Panc1 (cell line): ENCODE measurements at regions not wholly inside any gene's neighbourhood (a gene's known extent, or its start where the extent isn't known, plus 50 kb on each side); places are given as distances from the start of the nearest gene placed in this dataset.

ENCODE experiments used
- ATAC-seq: fragments of 200-7000 bp; cut with Tn5 transposase; 2 replicates; pipeline ENCODE4 v1.9.1; 2020; ENCODE audit warnings: mild to moderate bottlenecking, moderate library complexity
- BruUV-seq: library from RNA; stranded (reverse); fragments of 400-500 nt; replicated peaks from 2 replicates; lab custom pipeline; 2021; lab: Mats Ljungman, UMichigan
- CTCF ChIA-PET: fragments of 300-600 bp; sonication (Branson Sonifier 250); formaldehyde crosslinking; loops from one replicate; lab custom pipeline; 2022; ENCODE audit warnings: antibody characterized with exemption; lab: Charles Lee
- POLR2A ChIA-PET: fragments of 300-600 bp; sonication (Branson Sonifier 250); formaldehyde crosslinking; loops from one replicate; lab custom pipeline; 2022; ENCODE audit warnings: antibody characterized with exemption; lab: Charles Lee
- DNase-seq: peaks from one replicate; pipeline ENCODE4 v3.0.0-alpha.2; 2010; ENCODE audit warnings: low read depth, low spot score
- H3K27ac ChIP-seq: 2 replicates; pipeline ENCODE4 v1.5.1; 2011; ENCODE audit warnings: mild to moderate bottlenecking, low read length, inconsistent platforms
- H3K27me3 ChIP-seq: fragments of 200-500 bp; sonication (Bioruptor generic); 2 replicates; pipeline ENCODE4 v1.6.0; 2014; ENCODE audit warnings: low read length, inconsistent platforms; ENCODE audit not compliant: control insufficient read depth, insufficient read depth
- H3K36me3 ChIP-seq: fragments of 200-500 bp; sonication (Bioruptor generic); 2 replicates; pipeline ENCODE4 v1.5.1; 2014; ENCODE audit warnings: inconsistent platforms, mild to moderate bottlenecking, low read length, moderate library complexity; ENCODE audit not compliant: control insufficient read depth, insufficient read depth
- H3K4me1 ChIP-seq: 2 replicates; pipeline ENCODE4 v1.5.1; 2011; ENCODE audit warnings: inconsistent platforms, mild to moderate bottlenecking, low read length, moderate library complexity; ENCODE audit not compliant: control insufficient read depth, insufficient read depth
- H3K4me3 ChIP-seq, 2 experiments: 2 replicates each; pipeline ENCODE4 v1.5.1; 2011 to 2012; ENCODE audit warnings: low read depth in 2 of 2, low read length in 2 of 2, mild to moderate bottlenecking in 2 of 2, inconsistent platforms in 1 of 2, moderate library complexity in 1 of 2
- H3K9me3 ChIP-seq: fragments of 200-500 bp; sonication (Bioruptor generic); 2 replicates; pipeline ENCODE4 v1.5.1; 2014; ENCODE audit warnings: low read depth, mild to moderate bottlenecking, inconsistent platforms, low read length, moderate library complexity; ENCODE audit not compliant: control insufficient read depth, insufficient read depth
- POLR2AphosphoS5 ChIP-seq: IDR thresholded peaks from 2 replicates; pipeline ENCODE4 v1.6.1; 2012; ENCODE audit warnings: mild to moderate bottlenecking, low read depth, low read length, moderate library complexity
- REST ChIP-seq, 2 experiments: IDR thresholded peaks; 2 replicates each; pipeline ENCODE4 v1.6.1; 2011 to 2012; ENCODE audit warnings: low read depth in 2 of 2, control low read depth in 1 of 2, low read length in 1 of 2, mild to moderate bottlenecking in 1 of 2, moderate library complexity in 1 of 2; ENCODE audit not compliant: insufficient read depth in 1 of 2
- SIN3A ChIP-seq: IDR thresholded peaks from 2 replicates; pipeline ENCODE4 v1.6.1; 2012; ENCODE audit warnings: low read depth, mild to moderate bottlenecking, low read length, moderate library complexity, borderline replicate concordance; ENCODE audit not compliant: insufficient read depth
- TCF7L2 ChIP-seq: IDR thresholded peaks from 2 replicates; pipeline ENCODE4 v1.6.1; 2011; ENCODE audit warnings: mild to moderate bottlenecking, low read depth, low read length, inconsistent platforms
- in situ Hi-C: cut with HindIII; loops from 2 replicates; pipeline ENCODE4 v1.10.0; 2016; ENCODE audit warnings: low sequenced_read_pairs, low pct_unique_long_range_greater_than_20kb
- intact Hi-C: fragments of 100-400 bp; cut with micrococcal nuclease; formaldehyde crosslinking; loops from one replicate; pipeline ENCODE4 v1.10.0; 2022; ENCODE audit not compliant: unreplicated experiment
- TF ChIP-seq, protein P1 (sequence below): fragments of 450-650 bp; IDR thresholded peaks from 2 replicates; pipeline ENCODE4 v1.5.1; 2017; ENCODE audit warnings: mild to moderate bottlenecking

DNA sequence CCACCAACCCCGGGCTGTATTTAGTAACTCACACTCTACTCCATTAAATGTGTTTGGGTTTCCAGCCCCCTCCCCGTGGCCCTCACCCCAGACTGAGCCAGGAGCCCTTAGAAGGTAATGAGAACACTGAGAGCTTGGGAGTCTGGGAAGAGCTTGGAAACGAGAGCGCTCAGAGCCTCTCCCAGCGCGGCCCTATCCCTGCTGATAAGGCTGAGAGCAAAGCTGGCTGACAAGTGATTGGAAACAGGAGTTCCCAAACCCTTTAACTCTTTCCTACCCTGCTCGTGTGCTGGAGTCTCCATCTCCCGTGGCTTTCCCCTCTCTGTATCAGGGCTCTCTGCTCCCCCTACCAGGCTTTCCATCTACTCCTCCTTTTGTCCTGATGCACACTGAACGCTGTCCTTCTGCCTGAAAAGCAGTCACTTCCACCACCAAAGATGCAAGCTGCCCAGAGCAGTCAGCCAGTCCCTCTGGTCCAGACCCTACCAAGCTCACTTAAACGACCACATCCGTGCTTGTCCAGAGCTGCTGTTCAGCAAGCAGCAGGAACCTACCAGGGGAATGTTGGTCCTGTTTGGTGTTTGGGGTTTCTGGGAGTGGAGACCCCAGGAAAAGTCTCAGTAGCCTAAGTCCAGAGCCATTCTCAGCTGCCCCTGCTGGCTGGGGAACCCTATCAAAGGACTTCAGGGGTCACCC, 100.0 kb upstream of the PKDCC start:
- H3K27me3 ChIP-seq: no peaks in the 10 kb centered on the region; the same call in 1 of the 2 replicates
- H3K4me3 ChIP-seq: no peak overlapping the region
- DNase-seq (no peak), ATAC-seq (no peak)
- TF ChIP-seq POLR2AphosphoS5 (no peak), REST (IDR thresholded peaks at IDR 0.05; ENCODE audit: insufficient read depth in 1 of 2, low read depth in 2 of 2, low read length in 1 of 2) (no peak), TCF7L2 (no peak), SIN3A (no peak)
- TF ChIP-seq, protein P1, sequence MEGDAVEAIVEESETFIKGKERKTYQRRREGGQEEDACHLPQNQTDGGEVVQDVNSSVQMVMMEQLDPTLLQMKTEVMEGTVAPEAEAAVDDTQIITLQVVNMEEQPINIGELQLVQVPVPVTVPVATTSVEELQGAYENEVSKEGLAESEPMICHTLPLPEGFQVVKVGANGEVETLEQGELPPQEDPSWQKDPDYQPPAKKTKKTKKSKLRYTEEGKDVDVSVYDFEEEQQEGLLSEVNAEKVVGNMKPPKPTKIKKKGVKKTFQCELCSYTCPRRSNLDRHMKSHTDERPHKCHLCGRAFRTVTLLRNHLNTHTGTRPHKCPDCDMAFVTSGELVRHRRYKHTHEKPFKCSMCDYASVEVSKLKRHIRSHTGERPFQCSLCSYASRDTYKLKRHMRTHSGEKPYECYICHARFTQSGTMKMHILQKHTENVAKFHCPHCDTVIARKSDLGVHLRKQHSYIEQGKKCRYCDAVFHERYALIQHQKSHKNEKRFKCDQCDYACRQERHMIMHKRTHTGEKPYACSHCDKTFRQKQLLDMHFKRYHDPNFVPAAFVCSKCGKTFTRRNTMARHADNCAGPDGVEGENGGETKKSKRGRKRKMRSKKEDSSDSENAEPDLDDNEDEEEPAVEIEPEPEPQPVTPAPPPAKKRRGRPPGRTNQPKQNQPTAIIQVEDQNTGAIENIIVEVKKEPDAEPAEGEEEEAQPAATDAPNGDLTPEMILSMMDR: no peak
- no peaks in the 10 kb centered on the region for H3K36me3 ChIP-seq
- ChIA-PET CTCF (no interaction called here), POLR2A (no interaction called here)
- no peak overlapping the region for H3K27ac ChIP-seq
- intact Hi-C loops (no loop called here), in situ Hi-C loops (no loop called here)
- no peaks in the 10 kb centered on the region for H3K4me1 ChIP-seq
- no peaks in the 10 kb centered on the region for H3K9me3 ChIP-seq
- BruUV-seq: no TSS peak

DNA sequence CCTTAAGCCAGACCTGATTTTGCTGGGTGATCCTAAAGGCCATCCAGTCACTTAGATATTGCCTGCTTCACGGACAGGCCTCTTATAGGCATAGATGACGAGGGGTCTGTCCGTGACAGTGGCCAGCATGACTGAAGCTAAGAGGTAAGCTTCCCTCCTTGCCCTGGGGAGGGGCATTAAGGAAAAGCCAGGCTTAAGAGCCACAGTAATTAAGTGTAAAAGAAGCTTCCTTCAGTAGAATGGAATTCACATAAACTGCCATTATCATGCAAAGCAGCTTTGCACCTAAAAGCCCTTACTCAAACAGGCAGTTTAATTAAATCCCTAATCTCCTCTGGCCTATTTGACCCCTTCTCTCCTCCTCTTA, 99.4 kb upstream of the PKDCC start:
- TF ChIP-seq TCF7L2 (no peak), REST (IDR thresholded peaks at IDR 0.05; ENCODE audit: insufficient read depth in 1 of 2, low read depth in 2 of 2, low read length in 1 of 2) (no peak), SIN3A (no peak), POLR2AphosphoS5 (no peak)
- TF ChIP-seq, protein P1: no peak
- Histone ChIP-seq H3K27ac (no peak overlapping the region), H3K4me1 (no peaks in the 10 kb centered on the region), H3K27me3 (no peaks in the 10 kb centered on the region; the same call in 1 of the 2 replicates), H3K9me3 (no peaks in the 10 kb centered on the region), H3K36me3 (no peaks in the 10 kb centered on the region), H3K4me3 (no peak overlapping the region)
- CTCF ChIA-PET: no interaction called here
- in situ Hi-C loops: no loop called here
- POLR2A ChIA-PET: no interaction called here
- no peak for ATAC-seq
- no peak for DNase-seq
- no TSS peak for BruUV-seq
- intact Hi-C loops: no loop called here
